NT2/D1 (cell line): ENCODE measurements at regions not wholly inside any gene's neighbourhood (a gene's known extent, or its start where the extent isn't known, plus 50 kb on each side); places are given as distances from the start of the nearest gene placed in this dataset.

Experiments used
- SUZ12 ChIP-seq: IDR thresholded peaks from 2 replicates; pipeline ENCODE4 v1.6.1; 2011; ENCODE audit not compliant: insufficient read length, insufficient read depth; ENCODE audit errors: extremely low read depth
- YY1 ChIP-seq: IDR thresholded peaks from 2 replicates; pipeline ENCODE4 v1.6.1; 2011; ENCODE audit not compliant: insufficient read length, insufficient read depth
- ZNF274 ChIP-seq: IDR thresholded peaks from 2 replicates; pipeline ENCODE4 v1.6.1; 2011; ENCODE audit warnings: mild to moderate bottlenecking, low read depth, low read length

- TF ChIP-seq SUZ12: no peak
- TF ChIP-seq YY1: no peak
- no peak for TF ChIP-seq ZNF274
Measured at GRCh38 chr16:55116165-55116920, 185.7 kb downstream of the IRX5 start.
